GM18873 (cell line): ENCODE measurements at regions not wholly inside any gene's neighbourhood (a gene's known extent, or its start where the extent isn't known, plus 50 kb on each side); places are given as distances from the start of the nearest gene placed in this dataset.
A peak's percentile ranks its signal among the peaks of the same experiment; 100 is the strongest.
"Not testable (repeated sequence)": the region's sequence is repeated elsewhere in the genome, so short reads cannot be mapped to it uniquely, and the experiment has no call there.

Source experiments
- ATAC-seq: cut with Tn5 transposase; IDR thresholded peaks from one replicate; pipeline ENCODE4 v1.9.1; 2021; ENCODE audit warnings: mild to moderate bottlenecking, moderate library complexity, moderate number of reproducible peaks; ENCODE audit not compliant: unreplicated experiment, low FRiP score

GRCh38 chr5:42950456-42951292 lies 89.4 kb downstream of the ANXA2R start:
- peak; percentile 26 for ATAC-seq

GRCh38 chr5:42950116-42950455 lies 90.0 kb downstream of the ANXA2R start:
- no peak for ATAC-seq

GRCh38 chr5:42949348-42950115 lies 90.6 kb downstream of the ANXA2R start:
- ATAC-seq = peak; percentile 81

GRCh38 chr5:42948961-42949347 lies 91.2 kb downstream of the ANXA2R start:
- peak; percentile 0 for ATAC-seq

- no peak for ATAC-seq
Measured at GRCh38 chr5:42944989-42945388, 95.1 kb downstream of the ANXA2R start.

- ATAC-seq = no peak
Measured at GRCh38 chr5:42943931-42944631, 96.0 kb downstream of the ANXA2R start.

- no peak for ATAC-seq
Measured at GRCh38 chr5:42940853-42941252, 99.3 kb downstream of the ANXA2R start.

- not testable (repeated sequence) for ATAC-seq
Measured at GRCh38 chr5:42932011-42932410, 108.1 kb downstream of the ANXA2R start.

GRCh38 chr5:42931451-42931850 lies 108.7 kb downstream of the ANXA2R start:
- ATAC-seq = not testable (repeated sequence)

- no peak for ATAC-seq
Measured at GRCh38 chr5:42930934-42931333, 109.2 kb downstream of the ANXA2R start.

GRCh38 chr5:42929871-42930270 lies 110.2 kb downstream of the ANXA2R start:
- ATAC-seq = no peak

GRCh38 chr5:42927730-42928129 lies 112.4 kb downstream of the ANXA2R start:
- no peak for ATAC-seq

- no peak for ATAC-seq
Measured at GRCh38 chr5:42924686-42925085, 113.0 kb upstream of the SELENOP start.

GRCh38 chr5:42924226-42924625 lies 112.5 kb upstream of the SELENOP start:
- ATAC-seq = no peak

- ATAC-seq = no peak
Measured at GRCh38 chr5:42923710-42924109, 112.0 kb upstream of the SELENOP start.

GRCh38 chr5:42919600-42919999 lies 107.9 kb upstream of the SELENOP start:
- no peak for ATAC-seq

- ATAC-seq = no peak
Measured at GRCh38 chr5:42915306-42915866, 103.7 kb upstream of the SELENOP start.

- ATAC-seq = no peak
Measured at GRCh38 chr5:42912184-42912798, 100.6 kb upstream of the SELENOP start.

- peak; percentile 85 for ATAC-seq
Measured at GRCh38 chr5:42908509-42909488, 97.1 kb upstream of the SELENOP start.
